Cerebellar cortex (tissue), 1 donor: ENCODE measurements at regions not wholly inside any gene's neighbourhood (a gene's known extent, or its start where the extent isn't known, plus 50 kb on each side); places are given as distances from the start of the nearest gene placed in this dataset.

Experiments
- DNase-seq: peaks from one replicate; pipeline ENCODE4 v3.0.0-alpha.2; 2015; ENCODE audit warnings: low spot score

- DNase-seq: no peak
These were observed 157.4 kb downstream of the ANKRD30B start for GRCh38 chr18:14905350-14905749.

GRCh38 chr18:14905979-14906378, 158.0 kb downstream of the ANKRD30B start:
- DNase-seq: no peak

- no peak for DNase-seq
These were observed 159.4 kb downstream of the ANKRD30B start for GRCh38 chr18:14907420-14907819.

GRCh38 chr18:14908541-14908940, 160.6 kb downstream of the ANKRD30B start:
- no peak for DNase-seq

GRCh38 chr18:14912967-14913366, 165.0 kb downstream of the ANKRD30B start:
- DNase-seq: peak; percentile 29

- DNase-seq: no peak
These were observed 166.1 kb downstream of the ANKRD30B start for GRCh38 chr18:14914121-14914520.

- no peak for DNase-seq
These were observed 166.8 kb downstream of the ANKRD30B start for GRCh38 chr18:14914771-14915170.

GRCh38 chr18:14916181-14916580, 168.2 kb downstream of the ANKRD30B start:
- DNase-seq: no peak

GRCh38 chr18:14916851-14917250, 168.9 kb downstream of the ANKRD30B start:
- DNase-seq: no peak

GRCh38 chr18:14917311-14917710, 169.3 kb downstream of the ANKRD30B start:
- no peak for DNase-seq

GRCh38 chr18:14919666-14920065, 171.7 kb downstream of the ANKRD30B start:
- no peak for DNase-seq

- no peak for DNase-seq
These were observed 173.1 kb downstream of the ANKRD30B start for GRCh38 chr18:14921031-14921430.

- no peak for DNase-seq
These were observed 173.6 kb downstream of the ANKRD30B start for GRCh38 chr18:14921547-14921946.

- DNase-seq: no peak
These were observed 174.1 kb downstream of the ANKRD30B start for GRCh38 chr18:14922031-14922430.

GRCh38 chr18:14922965-14923565, 175.1 kb downstream of the ANKRD30B start:
- DNase-seq: no peak

GRCh38 chr18:14924226-14924625, 176.3 kb downstream of the ANKRD30B start:
- no peak for DNase-seq

GRCh38 chr18:14925281-14925709, 177.3 kb downstream of the ANKRD30B start:
- no peak for DNase-seq

- DNase-seq: no peak
These were observed 179.7 kb downstream of the ANKRD30B start for GRCh38 chr18:14927701-14928100.

GRCh38 chr18:14928396-14928795, 180.4 kb downstream of the ANKRD30B start:
- DNase-seq: no peak

- DNase-seq: no peak
These were observed 182.1 kb downstream of the ANKRD30B start for GRCh38 chr18:14930076-14930475.

- DNase-seq: no peak
These were observed 182.6 kb downstream of the ANKRD30B start for GRCh38 chr18:14930576-14930975.

- DNase-seq: no peak
These were observed 185.3 kb downstream of the ANKRD30B start for GRCh38 chr18:14933049-14933851.

GRCh38 chr18:14933964-14934363, 186.0 kb downstream of the ANKRD30B start:
- DNase-seq: no peak

GRCh38 chr18:14935210-14935609, 187.2 kb downstream of the ANKRD30B start:
- no peak for DNase-seq
